Breast epithelium (tissue), 3 donors: ENCODE measurements at regions not wholly inside any gene's neighbourhood (a gene's known extent, or its start where the extent isn't known, plus 50 kb on each side); places are given as distances from the start of the nearest gene placed in this dataset.

Source experiments
- POLR2AphosphoS5 ChIP-seq, 3 donors: sonication (generic); formaldehyde crosslinking; IDR thresholded peaks; one replicate each; pipeline ENCODE4 v1.6.1; 2017; ENCODE audit warnings: antibody characterized with exemption in 3 of 3
- TF ChIP-seq, protein P1 (sequence below), 3 donors: fragments of 450-650 bp; IDR thresholded peaks; one replicate each; pipeline ENCODE4 v1.5.1; 2016 to 2017; ENCODE audit warnings: antibody characterized with exemption in 3 of 3, mild to moderate bottlenecking in 3 of 3, moderate library complexity in 3 of 3

DNA sequence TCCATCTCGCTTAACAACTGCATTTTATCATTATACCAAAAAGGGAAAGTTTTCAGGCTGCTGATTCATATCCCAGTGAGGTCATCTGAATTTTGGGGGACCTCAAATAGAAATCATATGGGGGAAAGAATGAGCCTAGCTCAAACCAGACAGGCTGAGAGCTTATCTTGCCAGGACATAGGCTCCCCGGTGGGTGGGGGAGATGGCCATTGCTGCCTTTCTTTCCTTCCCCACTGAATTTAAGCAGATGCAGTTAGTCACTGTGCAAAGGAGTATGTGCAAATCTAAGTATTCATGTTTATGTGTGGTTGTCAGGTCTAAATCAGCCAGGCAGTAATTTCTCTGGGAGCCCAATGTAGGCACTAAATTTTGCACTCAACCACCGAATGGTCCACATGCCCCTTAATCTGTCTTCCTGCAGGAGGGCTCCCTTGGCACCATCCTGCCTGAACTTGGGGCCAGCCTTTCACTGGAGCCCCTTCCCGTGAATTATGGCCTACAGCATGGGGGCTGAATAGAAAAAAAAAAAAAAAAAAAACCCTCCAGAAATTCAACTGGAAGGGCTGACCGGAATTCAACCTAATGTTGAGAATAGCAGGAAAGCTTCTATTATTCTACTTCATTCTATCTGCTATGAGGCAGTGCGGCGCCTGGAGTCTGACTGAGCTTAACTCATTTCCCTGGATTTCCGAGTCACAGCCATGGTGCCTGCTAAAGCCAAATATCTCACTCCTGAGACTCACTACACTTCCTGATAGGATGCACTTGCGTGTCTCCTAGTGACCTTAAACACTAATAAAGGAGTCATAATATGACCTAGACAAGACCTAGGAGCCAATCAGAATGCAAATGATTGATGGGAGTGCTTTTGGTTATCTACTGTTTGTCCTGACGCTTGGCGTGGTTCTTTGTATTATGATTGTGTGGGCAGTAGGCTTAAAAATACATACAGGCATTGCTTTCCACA lies 161.5 kb upstream of the HEY2 start:
- TF ChIP-seq, protein P1, sequence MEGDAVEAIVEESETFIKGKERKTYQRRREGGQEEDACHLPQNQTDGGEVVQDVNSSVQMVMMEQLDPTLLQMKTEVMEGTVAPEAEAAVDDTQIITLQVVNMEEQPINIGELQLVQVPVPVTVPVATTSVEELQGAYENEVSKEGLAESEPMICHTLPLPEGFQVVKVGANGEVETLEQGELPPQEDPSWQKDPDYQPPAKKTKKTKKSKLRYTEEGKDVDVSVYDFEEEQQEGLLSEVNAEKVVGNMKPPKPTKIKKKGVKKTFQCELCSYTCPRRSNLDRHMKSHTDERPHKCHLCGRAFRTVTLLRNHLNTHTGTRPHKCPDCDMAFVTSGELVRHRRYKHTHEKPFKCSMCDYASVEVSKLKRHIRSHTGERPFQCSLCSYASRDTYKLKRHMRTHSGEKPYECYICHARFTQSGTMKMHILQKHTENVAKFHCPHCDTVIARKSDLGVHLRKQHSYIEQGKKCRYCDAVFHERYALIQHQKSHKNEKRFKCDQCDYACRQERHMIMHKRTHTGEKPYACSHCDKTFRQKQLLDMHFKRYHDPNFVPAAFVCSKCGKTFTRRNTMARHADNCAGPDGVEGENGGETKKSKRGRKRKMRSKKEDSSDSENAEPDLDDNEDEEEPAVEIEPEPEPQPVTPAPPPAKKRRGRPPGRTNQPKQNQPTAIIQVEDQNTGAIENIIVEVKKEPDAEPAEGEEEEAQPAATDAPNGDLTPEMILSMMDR (IDR thresholded peaks at IDR 0.05): no peak
- TF ChIP-seq POLR2AphosphoS5 (IDR thresholded peaks at IDR 0.05): no peak
